GM18907 (cell line): ENCODE measurements at regions not wholly inside any gene's neighbourhood (a gene's known extent, or its start where the extent isn't known, plus 50 kb on each side); places are given as distances from the start of the nearest gene placed in this dataset.

Experiments
- ATAC-seq: cut with Tn5 transposase; IDR thresholded peaks from one replicate; pipeline ENCODE4 v1.9.1; 2021; ENCODE audit warnings: mild to moderate bottlenecking, moderate library complexity; ENCODE audit not compliant: unreplicated experiment

DNA sequence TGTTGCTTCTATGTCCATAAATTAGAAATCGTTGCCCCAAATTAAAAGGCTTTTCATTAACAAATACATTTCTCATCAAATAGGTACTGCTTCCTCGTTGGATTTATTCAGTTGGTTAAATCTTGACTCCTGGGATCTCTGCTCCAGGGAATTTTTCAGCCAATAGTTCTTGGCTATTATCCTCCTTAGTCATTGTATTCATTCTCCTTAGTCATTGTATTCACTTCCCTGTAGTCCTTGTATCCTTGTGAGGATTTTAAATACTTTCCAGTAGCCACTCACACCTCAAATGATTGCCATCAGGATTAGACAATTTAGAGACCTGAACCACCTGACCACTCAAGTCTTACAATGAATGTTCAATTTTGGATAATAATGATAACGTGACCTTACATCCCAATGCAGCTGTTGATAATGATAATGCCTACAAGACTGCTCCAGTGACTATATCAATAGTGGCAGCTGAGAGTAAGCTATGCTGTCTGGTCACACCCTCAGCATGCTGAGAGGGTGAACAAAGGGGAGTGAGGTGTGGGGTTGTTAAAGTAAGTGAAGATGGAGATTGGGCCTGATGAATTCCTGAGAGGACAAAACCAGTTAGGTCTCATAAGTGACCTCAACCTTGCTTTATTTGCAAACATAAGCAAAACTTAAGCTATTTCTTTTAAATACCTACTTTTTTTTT is 193.7 kb upstream of the RTL1 start:
- ATAC-seq = no peak

GRCh38 chr14:101098177-101098576 is 194.7 kb upstream of the RTL1 start:
- no peak for ATAC-seq

DNA sequence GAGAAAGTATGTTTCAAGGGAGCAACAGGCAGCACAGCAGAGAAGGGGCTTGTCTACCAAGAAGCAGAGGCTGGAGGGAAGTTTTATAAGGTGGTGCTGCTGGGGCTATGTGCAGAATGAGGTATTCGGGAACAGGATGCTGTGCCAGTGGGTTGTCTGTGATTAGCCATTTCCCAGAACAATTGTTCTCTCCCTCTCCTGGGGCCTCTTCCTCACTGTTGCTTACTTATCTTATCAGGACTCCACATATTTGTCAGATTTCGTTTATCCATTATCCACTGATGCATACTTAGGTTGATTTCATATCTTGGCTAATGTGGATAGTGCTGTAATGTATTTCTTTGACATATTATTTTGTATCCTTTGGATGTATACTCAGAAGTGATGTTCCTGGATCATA is 195.1 kb upstream of the RTL1 start:
- no peak for ATAC-seq

GRCh38 chr14:101101456-101102056 is 198.0 kb upstream of the RTL1 start:
- ATAC-seq = no peak

DNA sequence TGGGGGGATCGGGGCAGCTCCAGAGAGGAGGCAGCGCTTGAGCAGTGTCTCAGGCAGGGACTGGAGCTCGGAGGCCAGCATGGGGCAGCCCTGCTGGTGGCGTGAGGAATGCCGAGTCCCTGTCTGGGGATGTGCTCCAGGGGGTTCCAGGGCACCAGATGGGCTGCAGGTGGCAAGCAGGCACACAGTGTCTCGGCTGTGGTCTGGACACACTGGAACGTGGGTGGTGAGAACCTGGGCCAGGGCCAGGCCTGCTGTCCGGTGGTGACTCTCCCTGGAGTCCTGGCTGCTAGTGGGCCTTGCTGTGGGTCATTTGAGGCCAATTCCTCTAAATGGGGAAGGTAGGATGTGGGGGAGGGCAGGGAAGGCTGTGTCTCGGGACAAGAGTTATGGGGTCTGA is 199.4 kb upstream of the RTL1 start:
- ATAC-seq = no peak

- ATAC-seq = no peak
Measured at GRCh38 chr14:101103321-101103901, 199.9 kb upstream of the RTL1 start.

DNA sequence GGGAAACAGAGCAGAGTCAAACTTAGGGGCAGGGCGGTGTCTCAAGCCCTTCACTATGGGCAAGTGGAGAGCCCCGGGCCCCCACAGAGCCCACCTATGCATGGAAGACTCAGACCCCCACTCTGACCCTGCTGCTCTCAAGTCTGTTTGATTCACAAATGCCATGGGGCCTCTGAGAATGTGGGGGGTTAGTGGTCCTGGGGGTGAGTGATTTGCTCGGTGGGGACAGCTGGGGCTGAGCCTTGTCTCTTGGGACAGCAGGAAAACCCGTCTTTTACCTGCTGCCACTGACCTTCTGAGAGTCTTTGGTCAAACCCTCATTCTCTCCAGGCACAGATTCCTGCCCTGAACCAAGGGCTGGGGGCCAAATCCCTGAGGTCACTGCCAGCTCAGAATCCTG is 201.0 kb upstream of the RTL1 start:
- ATAC-seq = no peak

DNA sequence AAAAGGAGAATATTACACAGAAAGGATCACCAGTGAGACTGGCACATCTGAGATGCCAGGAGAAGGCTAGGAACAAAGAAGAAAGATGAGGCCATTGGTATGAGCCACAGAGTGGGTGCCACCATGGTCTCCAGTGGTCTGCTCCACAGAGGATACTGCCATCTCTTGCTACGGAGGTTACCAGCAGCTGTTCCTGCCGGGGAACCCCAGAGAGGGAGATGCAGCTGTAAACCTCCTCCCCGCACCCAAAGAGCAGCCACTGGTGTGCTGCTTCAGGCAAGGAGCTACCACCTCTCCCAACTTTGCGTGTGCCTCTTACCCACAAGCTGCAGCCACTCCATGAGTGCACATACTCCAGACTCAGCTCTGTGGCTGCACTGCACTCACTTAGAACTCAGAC is 201.5 kb upstream of the RTL1 start:
- ATAC-seq = no peak

DNA sequence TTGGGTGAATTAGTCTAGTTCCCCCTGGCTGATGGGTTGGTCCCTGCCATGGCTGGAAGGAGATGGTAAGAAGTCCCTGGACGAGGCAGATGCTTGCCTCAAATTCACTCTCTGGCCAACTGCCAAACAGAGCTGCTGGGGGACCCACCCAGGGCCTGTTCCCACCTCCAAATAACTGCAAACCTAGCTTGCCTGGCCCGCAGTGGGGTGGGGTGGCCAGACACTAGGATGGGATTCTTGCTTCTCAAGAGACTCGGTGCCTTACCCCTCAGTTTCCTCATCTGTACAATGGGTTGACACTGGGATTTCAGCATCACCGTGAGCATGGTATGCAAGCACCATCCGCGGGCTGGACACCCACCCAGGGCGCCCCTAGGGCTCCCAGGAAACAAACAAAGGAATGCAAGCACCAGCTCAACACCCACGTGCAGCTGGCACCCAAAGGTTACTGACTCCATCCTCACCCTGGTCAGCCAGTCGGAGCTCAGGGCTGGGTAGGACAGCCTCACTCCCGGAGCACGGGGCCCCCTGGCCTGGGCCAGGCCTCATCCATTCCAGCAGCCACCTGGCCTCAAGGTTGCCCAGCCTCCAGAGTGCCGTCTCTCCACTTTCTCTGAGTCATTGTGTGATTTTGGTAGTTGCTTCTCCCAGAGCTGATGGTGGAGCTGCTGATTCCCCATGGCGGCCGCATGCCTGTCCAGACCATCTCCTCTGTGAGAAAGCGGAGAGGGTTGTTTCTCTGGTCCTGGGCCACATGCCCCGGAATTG is 205.2 kb upstream of the RTL1 start:
- ATAC-seq = no peak

GRCh38 chr14:101109347-101109638 is 205.8 kb upstream of the RTL1 start:
- ATAC-seq = no peak

GRCh38 chr14:101109981-101110728 is 206.6 kb upstream of the RTL1 start:
- no peak for ATAC-seq

DNA sequence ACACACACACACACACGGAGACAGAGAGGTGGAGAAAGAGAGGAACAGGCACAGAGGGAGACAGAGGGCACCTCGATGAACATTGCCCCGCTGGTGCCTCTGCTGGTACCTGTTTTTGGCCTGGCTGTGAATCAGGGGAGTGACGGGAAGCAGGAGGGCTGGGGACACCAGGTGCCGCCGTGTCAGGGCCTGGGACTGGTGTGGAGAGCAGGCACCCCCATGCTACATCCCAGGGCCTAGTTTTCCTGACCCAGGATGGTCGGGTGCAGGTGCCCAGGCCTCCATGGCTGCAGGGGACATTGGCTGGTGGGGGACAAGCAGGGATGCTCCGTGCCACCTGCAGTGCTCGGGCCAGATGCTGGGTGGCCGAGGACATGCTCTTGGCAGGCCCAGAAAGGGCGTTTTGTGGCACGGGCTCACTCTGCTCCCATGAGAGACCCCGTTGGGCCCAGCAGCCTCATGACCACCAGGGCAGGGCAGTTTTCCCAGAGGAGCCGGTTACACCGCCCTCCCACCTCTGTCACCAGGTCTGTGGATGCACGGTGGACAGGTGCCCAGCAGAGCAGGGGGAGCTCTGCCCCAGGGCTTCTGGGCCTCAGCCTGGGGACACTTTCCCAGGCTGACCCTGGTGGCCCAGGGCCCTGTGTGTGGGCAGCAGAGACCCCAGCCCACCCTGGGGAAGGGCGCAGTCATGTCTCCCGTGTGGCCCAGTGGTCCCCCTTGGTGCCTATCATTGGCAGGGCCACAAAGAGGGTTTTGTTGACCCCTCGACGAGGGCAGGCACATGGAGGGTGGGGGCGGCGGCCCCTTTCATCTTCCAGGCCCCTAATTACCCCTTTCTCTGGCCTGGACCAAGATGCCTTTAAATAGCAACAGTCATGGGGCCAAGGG is 207.5 kb upstream of the RTL1 start:
- ATAC-seq = no peak

- ATAC-seq = no peak
Measured at GRCh38 chr14:101111620-101112290, 208.2 kb upstream of the RTL1 start.

DNA sequence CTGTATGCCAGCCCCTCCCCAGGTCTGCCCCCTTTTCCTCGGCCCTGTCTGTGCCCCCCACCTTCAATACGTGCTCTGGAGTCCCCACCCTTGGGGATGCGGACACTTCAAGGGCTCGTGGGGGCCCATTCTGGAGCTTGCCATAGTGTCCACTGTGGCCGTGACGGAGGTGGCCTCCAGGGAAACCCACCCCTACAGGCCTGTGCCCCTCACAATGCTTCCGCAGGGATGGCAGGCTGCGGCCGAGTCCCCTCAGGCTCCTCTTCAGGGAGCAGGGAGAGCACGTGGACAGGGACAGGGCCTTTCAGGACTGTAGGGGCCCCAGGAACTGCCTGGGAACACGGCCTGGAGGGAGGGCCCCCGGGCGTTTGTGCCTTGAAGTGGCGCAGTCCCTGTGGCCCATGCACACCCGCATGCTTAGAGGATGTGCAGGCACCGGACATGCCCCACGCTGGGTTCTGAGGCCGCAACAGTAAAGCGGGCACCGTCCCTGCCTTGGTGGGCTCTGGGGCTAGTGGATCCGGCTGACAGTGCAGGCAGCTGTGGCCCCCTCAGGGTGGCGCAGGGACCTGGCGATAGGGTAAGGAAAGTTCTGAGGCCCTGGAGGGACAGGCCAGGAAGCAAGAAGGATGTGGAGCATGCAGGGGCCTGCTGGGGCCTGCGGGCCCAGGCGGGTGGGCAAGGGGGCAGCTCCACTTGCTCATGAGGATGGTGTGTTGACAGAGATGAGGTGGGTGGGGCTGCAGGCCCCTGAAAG is 209.0 kb upstream of the RTL1 start:
- no peak for ATAC-seq

DNA sequence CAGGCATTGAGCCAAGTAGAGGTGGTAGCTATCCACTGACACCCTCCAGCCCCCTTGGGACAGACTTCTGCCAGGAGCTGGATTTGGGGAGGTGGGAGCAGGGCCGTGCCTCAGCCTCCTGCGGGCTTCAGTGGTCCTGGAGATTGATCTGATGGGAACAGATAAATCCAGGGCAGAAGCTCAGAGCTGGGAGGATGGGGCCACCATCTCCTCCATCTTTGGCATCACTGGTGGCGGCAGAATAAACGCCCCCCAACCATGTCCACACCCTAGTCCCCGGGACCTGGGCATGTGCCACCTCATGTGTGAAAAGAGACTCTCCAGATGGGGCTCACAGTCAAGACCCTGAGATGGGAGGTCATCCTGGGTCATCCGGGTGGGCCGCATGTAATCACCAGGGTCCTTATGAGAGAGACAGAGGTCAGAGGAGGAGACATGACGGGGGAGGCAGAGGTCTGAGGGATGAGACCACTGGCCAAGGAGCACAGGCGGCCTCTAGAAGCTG is 209.6 kb upstream of the RTL1 start:
- ATAC-seq = no peak

DNA sequence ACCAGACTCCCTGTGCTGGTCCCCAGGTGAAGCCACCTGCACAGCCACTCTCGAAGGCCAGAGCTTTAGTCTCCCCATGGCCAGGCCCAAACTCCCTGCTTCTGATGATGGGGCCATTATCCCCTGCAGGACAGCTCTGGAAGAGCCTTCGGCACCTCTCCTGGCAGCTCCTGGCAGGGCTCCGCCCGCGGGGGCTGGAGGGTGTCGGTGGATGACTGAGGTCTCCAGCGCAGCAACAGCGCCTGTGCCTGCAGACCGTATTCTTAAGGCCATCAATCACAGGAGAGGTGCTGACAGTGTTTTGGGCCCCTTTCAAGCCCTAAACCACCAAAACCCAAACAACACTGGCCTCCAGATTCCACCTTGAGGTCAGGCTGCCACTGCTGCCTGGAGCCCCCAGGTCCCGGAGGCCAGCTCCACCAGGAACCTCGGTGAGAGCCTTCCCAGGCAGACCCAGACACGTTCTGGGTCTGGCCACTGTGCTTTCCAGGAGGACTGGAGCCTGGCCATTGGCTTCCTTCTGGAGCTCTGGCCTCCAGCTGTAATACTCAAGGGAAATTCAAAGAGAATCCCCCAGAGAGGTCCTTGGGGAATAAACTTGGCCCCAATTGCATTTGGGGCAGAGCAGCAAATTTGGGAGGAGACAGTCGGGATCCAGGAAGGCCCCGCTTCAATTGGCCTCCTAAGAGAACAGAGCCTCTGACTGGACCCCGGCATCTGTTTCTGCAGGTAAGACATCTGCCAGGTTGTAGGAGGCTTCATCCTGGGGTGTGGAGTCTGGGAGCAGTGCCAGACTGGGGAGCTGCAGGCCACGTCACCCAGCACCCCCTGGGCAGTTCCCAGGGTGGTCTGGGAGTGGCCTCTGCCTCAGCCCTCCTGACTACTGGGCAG is 210.6 kb upstream of the RTL1 start:
- ATAC-seq = no peak

GRCh38 chr14:101114726-101115515 is 211.4 kb upstream of the RTL1 start:
- no peak for ATAC-seq
